ENCODE measurements at regions not wholly inside any gene's neighbourhood (a gene's known extent, or its start where the extent isn't known, plus 50 kb on each side); places are given as distances from the start of the nearest gene placed in this dataset.

DNA sequence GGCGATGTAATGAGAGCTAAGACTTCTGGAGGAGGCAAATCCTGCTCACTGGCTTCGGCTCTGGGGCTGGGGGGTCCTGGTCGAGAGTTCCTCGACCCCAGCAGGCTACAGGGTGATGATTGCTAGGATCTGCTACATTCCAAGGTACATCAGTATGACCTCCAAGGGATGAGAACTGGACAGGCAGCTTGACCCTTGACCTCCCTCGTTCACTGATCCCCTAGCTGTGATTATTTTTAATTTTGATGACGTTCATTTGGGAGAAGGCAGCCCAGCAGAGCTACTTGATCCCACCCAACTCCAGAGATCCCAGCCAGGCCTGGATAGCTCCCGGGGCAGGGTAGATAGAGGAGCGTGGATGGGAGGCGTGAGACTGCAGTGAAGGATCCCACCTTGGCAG is 242.3 kb downstream of the MAF start:
- no peak for TF ChIP-seq EZH2phosphoT487 (IDR thresholded peaks at IDR 0.05; ENCODE audit: borderline replicate concordance)
- TF ChIP-seq, protein P1, sequence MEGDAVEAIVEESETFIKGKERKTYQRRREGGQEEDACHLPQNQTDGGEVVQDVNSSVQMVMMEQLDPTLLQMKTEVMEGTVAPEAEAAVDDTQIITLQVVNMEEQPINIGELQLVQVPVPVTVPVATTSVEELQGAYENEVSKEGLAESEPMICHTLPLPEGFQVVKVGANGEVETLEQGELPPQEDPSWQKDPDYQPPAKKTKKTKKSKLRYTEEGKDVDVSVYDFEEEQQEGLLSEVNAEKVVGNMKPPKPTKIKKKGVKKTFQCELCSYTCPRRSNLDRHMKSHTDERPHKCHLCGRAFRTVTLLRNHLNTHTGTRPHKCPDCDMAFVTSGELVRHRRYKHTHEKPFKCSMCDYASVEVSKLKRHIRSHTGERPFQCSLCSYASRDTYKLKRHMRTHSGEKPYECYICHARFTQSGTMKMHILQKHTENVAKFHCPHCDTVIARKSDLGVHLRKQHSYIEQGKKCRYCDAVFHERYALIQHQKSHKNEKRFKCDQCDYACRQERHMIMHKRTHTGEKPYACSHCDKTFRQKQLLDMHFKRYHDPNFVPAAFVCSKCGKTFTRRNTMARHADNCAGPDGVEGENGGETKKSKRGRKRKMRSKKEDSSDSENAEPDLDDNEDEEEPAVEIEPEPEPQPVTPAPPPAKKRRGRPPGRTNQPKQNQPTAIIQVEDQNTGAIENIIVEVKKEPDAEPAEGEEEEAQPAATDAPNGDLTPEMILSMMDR (IDR thresholded peaks at IDR 0.05 in 2 of 3, conservative IDR thresholded peaks at IDR 0.05 in 1 of 3; ENCODE audit: borderline replicate concordance in 1 of 3, insufficient read depth in 1 of 3, low read depth in 2 of 3, low read length in 2 of 3), result no peak
- no peak for TF ChIP-seq POLR2A (IDR thresholded peaks at IDR 0.05; ENCODE audit: borderline replicate concordance, extremely low read depth, insufficient read depth, insufficient read length)
